OCI-LY7 (cell line): ENCODE measurements at regions not wholly inside any gene's neighbourhood (a gene's known extent, or its start where the extent isn't known, plus 50 kb on each side); places are given as distances from the start of the nearest gene placed in this dataset.

ENCODE experiments used
- CTCF ChIP-seq: fragments of 200-600 bp; sonication (generic); conservative IDR thresholded peaks from 2 replicates; pipeline ENCODE4 v1.5.1; 2014; ENCODE audit warnings: mild to moderate bottlenecking, antibody characterized with exemption, low read length, moderate library complexity, mixed read lengths
- EZH2phosphoT487 ChIP-seq: fragments of 200-600 bp; sonication (generic); IDR thresholded peaks from 2 replicates; pipeline ENCODE4 v1.6.1; 2018; ENCODE audit warnings: low read depth, borderline replicate concordance, mild to moderate bottlenecking, mixed run types, antibody characterized with exemption, low read length, moderate library complexity, mixed read lengths

GRCh38 chr6:133704371-133704770 is 184.5 kb upstream of the TCF21 start:
- TF ChIP-seq CTCF (no peak), EZH2phosphoT487 (no peak)
